Lower leg skin (tissue), 4 donors: ENCODE measurements at regions not wholly inside any gene's neighbourhood (a gene's known extent, or its start where the extent isn't known, plus 50 kb on each side); places are given as distances from the start of the nearest gene placed in this dataset.

ENCODE experiments used
- DNase-seq, 2 donors: peaks; one replicate each; pipeline ENCODE4 v3.0.0-alpha.2; 2019; ENCODE audit warnings: low spot score in 2 of 2
- H3K4me3 ChIP-seq: fragments of 200-600 bp; sonication (generic); 2 replicates; pipeline ENCODE4 v1.5.1; 2017; ENCODE audit warnings: mild to moderate bottlenecking, low read depth; ENCODE audit not compliant: poor library complexity, severe bottlenecking
- CTCF ChIP-seq, 3 donors: fragments of 450-650 bp; IDR thresholded peaks; one replicate each; pipeline ENCODE4 v1.5.1; 2016; ENCODE audit warnings: antibody characterized with exemption in 3 of 3, mild to moderate bottlenecking in 3 of 3, moderate library complexity in 2 of 3
- POLR2A ChIP-seq, 2 donors: fragments of 450-650 bp; IDR thresholded peaks; one replicate each; pipeline ENCODE4 v1.6.1; 2016 to 2017; ENCODE audit warnings: antibody characterized with exemption in 2 of 2, mild to moderate bottlenecking in 1 of 2, moderate library complexity in 1 of 2
- WGBS, 2 donors: methylation state at CpG; one replicate each; pipeline ENCODE4 v1.1.5; 2018; 5-methylcytosine and 5-hydroxymethylcytosine counted together
- intact Hi-C: fragments of 100-400 bp; cut with DNase I; formaldehyde crosslinking; loops from one replicate; pipeline ENCODE4 v1.15.0; 2023; ENCODE audit warnings: low total_unique reads

GRCh38 chr6:149266659-149267058, 50.9 kb upstream of the TAB2 start:
- intact Hi-C loops = no loop called here
- no peak for TF ChIP-seq CTCF (IDR thresholded peaks at IDR 0.05)
- DNase-seq = no peak
- 65 to 77% methylated on average over 6 of the region's 6 CpGs for WGBS, 2 donors
- H3K4me3 ChIP-seq = no peak overlapping the region

- DNase-seq = no peak
- H3K4me3 ChIP-seq = no peak overlapping the region
- 51 to 68% methylated on average over 3 of the region's 3 CpGs for WGBS, 2 donors
- intact Hi-C loops = no loop called here
- TF ChIP-seq CTCF (IDR thresholded peaks at IDR 0.05) (no peak), POLR2A (IDR thresholded peaks at IDR 0.05) (no peak)
Observed at GRCh38 chr6:149267072-149267471, 50.4 kb upstream of the TAB2 start.

GRCh38 chr6:149267513-149268043, 49.9 kb upstream of the TAB2 start:
- H3K4me3 ChIP-seq = no peak overlapping the region
- no peak for TF ChIP-seq CTCF (IDR thresholded peaks at IDR 0.05)
- TF ChIP-seq POLR2A (IDR thresholded peaks at IDR 0.05) = no peak
- no peak for DNase-seq
- intact Hi-C loops = no loop called here
- 94 to 97% methylated on average over 12 of the region's 12 CpGs for whole genome bisulfite sequencing, 2 donors
